Fibroblast of pulmonary artery (primary cell): ENCODE measurements at regions not wholly inside any gene's neighbourhood (a gene's known extent, or its start where the extent isn't known, plus 50 kb on each side); places are given as distances from the start of the nearest gene placed in this dataset.

Experiments
- DNase-seq: peaks from one replicate; pipeline ENCODE4 v3.0.0-alpha.2; 2010; ENCODE audit warnings: low read depth
- H3K4me3 ChIP-seq: replicated peaks from 2 replicates; pipeline ENCODE4 v1.5.1; 2011; ENCODE audit warnings: low read depth, mild to moderate bottlenecking, control low read depth, low read length, moderate library complexity
- CTCF ChIP-seq: IDR thresholded peaks from 2 replicates; pipeline ENCODE4 v1.5.1; 2011; ENCODE audit warnings: mild to moderate bottlenecking, control low read depth, low read length, inconsistent platforms; ENCODE audit errors: missing control alignments

GRCh38 chr10:64546073-64546472 is 1024.9 kb downstream of the REEP3 start:
- no peak for DNase-seq

GRCh38 chr10:64547168-64547567 is 1026.0 kb downstream of the REEP3 start:
- no peak for DNase-seq
- no peak overlapping the region for H3K4me3 ChIP-seq
- TF ChIP-seq CTCF, result no peak

More at GRCh38 chr10:64546073-64546472, 1024.9 kb downstream of the REEP3 start:
- TF ChIP-seq CTCF, result no peak
- H3K4me3 ChIP-seq, result no peak overlapping the region

- no peak for DNase-seq
- H3K4me3 ChIP-seq, result no peak overlapping the region
- no peak for TF ChIP-seq CTCF
Measured at GRCh38 chr10:64555666-64556065, 1034.5 kb downstream of the REEP3 start.

GRCh38 chr10:64558094-64558835 is 1037.1 kb downstream of the REEP3 start:
- DNase-seq, result no peak
- TF ChIP-seq CTCF, result no peak
- H3K4me3 ChIP-seq, result no peak overlapping the region

- no peak for TF ChIP-seq CTCF
- DNase-seq, result no peak
Measured at GRCh38 chr10:64571056-64571455, 1049.9 kb downstream of the REEP3 start.

GRCh38 chr10:64573623-64574325 is 1052.6 kb downstream of the REEP3 start:
- H3K4me3 ChIP-seq, result no peak overlapping the region
- no peak for DNase-seq
- TF ChIP-seq CTCF, result no peak

More at GRCh38 chr10:64571056-64571455, 1049.9 kb downstream of the REEP3 start:
- H3K4me3 ChIP-seq, result no peak overlapping the region
